Kidney (tissue), 13 donors: ENCODE measurements at regions not wholly inside any gene's neighbourhood (a gene's known extent, or its start where the extent isn't known, plus 50 kb on each side); places are given as distances from the start of the nearest gene placed in this dataset.

Experiments
- DNase-seq, 5 donors: peaks; one replicate each; pipeline ENCODE4 v3.0.0-alpha.2; 2013 to 2020
- FAIRE-seq: peaks from 2 replicates; lab custom pipeline; 2012; peaks lifted over from hg19 to GRCh38; lab: Jason Lieb, UNC
- H3K27ac ChIP-seq, 2 donors: one replicate each; pipeline ENCODE4 v1.7.0; 2013; ENCODE audit warnings: low read depth in 2 of 2, low read length in 2 of 2, inconsistent platforms in 1 of 2
- H3K27me3 ChIP-seq: one replicate; pipeline ENCODE4 v1.7.1; 2013; ENCODE audit warnings: low read length, inconsistent platforms; ENCODE audit not compliant: control insufficient read depth, insufficient read depth
- H3K36me3 ChIP-seq, 3 donors: one replicate each; pipeline versions ENCODE4 v1.7.0 to v1.7.1; 2013; ENCODE audit warnings: low read length in 3 of 3, control low read depth in 1 of 3, inconsistent platforms in 1 of 3; ENCODE audit not compliant: insufficient read depth in 3 of 3, control insufficient read depth in 2 of 3
- H3K4me1 ChIP-seq, 3 donors: one replicate each; pipeline versions ENCODE4 v1.7.0 to v1.7.1; 2013; ENCODE audit warnings: low read length in 3 of 3, inconsistent platforms in 1 of 3, low read depth in 1 of 3; ENCODE audit not compliant: control insufficient read depth in 2 of 3, insufficient read depth in 2 of 3
- H3K4me3 ChIP-seq, 3 donors: one replicate each; pipeline versions ENCODE4 v1.7.0 to v1.8.1; 2013; ENCODE audit warnings: low read length in 3 of 3, control low read depth in 1 of 3, inconsistent platforms in 1 of 3
- H3K9ac ChIP-seq, 3 donors: one replicate each; pipeline versions ENCODE4 v1.7.0 to v1.7.1; 2013; ENCODE audit warnings: low read length in 3 of 3, control low read depth in 1 of 3, inconsistent platforms in 1 of 3
- H3K9me3 ChIP-seq, 3 donors: one replicate each; pipeline versions ENCODE4 v1.7.0 to v1.7.1; 2013; ENCODE audit warnings: low read length in 3 of 3, control low read depth in 1 of 3, inconsistent platforms in 1 of 3; ENCODE audit not compliant: control insufficient read depth in 2 of 3, insufficient read depth in 1 of 3
- intact Hi-C: fragments of 100-400 bp; cut with DNase I; formaldehyde crosslinking; loops from one replicate; pipeline ENCODE4 v1.11.1; 2022
- TF ChIP-seq, protein P1 (sequence below): IDR thresholded peaks from 3 replicates; pipeline ENCODE4 v1.5.1; 2012; ENCODE audit warnings: mild to moderate bottlenecking, moderate library complexity, borderline replicate concordance; ENCODE audit not compliant: insufficient read depth; ENCODE audit errors: extremely low read depth
- donor health status: control.
- donor health status: control.
- donor health status: control.
- donor health status: control.
- donor health status: control.
- donor health status: DM: yes; HTN: yes; CAD: no.
- donor health status: Normal renal cell carcinoma (clear cell type).

DNA sequence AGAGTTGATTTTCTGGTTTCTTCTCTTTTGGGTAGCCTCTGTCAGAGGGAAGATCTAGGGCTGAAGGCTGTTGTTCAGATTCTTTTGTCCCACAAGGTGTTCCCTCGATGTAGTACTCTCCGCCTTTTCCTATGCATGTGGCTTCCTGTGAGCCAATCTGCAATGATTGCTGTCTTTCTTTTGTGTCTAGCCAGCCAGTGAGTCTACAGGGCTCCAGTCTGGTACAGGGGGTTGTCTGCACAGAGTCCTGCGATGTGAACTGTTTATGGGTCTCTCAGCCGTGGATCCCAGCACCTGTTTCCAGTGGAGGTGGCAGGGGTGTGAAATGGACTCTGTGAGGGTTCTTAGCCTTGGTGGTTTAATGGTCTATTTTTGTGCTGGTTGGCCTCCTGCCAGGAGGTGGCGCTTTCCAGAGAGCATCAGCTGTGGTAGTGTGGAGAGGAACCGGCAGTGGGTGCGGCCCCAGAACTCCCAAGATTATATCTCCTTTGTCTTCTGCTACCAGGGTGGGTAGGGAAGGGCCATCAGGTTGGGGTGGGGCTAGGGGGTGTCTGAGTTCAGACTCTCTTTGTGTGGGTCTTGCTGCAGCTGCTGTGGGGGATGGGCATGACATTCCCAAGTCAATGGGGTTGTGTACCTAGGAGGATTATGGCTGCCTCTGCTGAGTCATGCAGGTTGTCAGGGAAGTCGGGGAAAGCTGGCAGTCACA, 81.3 kb upstream of the C21orf91 start:
- no peaks in the 10 kb centered on the region for H3K4me1 ChIP-seq
- H3K4me3 ChIP-seq, result no peak overlapping the region
- no peak overlapping the region for H3K9ac ChIP-seq
- FAIRE-seq (no peak), DNase-seq (no peak)
- TF ChIP-seq, protein P1, sequence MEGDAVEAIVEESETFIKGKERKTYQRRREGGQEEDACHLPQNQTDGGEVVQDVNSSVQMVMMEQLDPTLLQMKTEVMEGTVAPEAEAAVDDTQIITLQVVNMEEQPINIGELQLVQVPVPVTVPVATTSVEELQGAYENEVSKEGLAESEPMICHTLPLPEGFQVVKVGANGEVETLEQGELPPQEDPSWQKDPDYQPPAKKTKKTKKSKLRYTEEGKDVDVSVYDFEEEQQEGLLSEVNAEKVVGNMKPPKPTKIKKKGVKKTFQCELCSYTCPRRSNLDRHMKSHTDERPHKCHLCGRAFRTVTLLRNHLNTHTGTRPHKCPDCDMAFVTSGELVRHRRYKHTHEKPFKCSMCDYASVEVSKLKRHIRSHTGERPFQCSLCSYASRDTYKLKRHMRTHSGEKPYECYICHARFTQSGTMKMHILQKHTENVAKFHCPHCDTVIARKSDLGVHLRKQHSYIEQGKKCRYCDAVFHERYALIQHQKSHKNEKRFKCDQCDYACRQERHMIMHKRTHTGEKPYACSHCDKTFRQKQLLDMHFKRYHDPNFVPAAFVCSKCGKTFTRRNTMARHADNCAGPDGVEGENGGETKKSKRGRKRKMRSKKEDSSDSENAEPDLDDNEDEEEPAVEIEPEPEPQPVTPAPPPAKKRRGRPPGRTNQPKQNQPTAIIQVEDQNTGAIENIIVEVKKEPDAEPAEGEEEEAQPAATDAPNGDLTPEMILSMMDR, result no peak
- intact Hi-C loops, result no loop called here
- no peak overlapping the region for H3K27ac ChIP-seq
- H3K36me3 ChIP-seq, result no peaks in the 10 kb centered on the region
- H3K9me3 ChIP-seq, result no peaks in the 10 kb centered on the region
- no peaks in the 10 kb centered on the region for H3K27me3 ChIP-seq

DNA sequence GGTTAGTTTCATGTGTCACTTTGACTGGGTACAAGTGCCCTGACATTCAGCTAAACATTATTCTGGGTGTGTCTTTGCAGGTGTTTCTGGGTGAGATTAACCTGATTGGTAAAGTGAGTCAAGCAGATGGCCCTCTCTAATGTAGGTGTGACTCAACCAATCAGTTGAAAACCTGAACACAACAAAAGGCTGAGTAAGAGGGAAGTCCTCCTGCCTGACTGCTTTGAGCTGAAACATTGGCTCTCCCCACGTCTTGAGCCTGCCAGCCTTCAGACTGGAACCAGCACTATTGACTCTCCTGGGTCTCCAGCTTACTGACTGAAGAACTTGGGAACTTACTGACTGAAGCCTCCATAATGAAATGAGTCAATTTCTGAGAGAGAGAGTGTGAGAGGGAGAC, 70.0 kb upstream of the C21orf91 start:
- DNase-seq (no peak), FAIRE-seq (no peak)
- Histone ChIP-seq H3K4me1 (no peaks in the 10 kb centered on the region), H3K27me3 (no peaks in the 10 kb centered on the region), H3K36me3 (no peaks in the 10 kb centered on the region), H3K27ac (no peak overlapping the region), H3K9me3 (no peaks in the 10 kb centered on the region), H3K4me3 (no peak overlapping the region), H3K9ac (no peak overlapping the region)
- intact Hi-C loops, result no loop called here
- TF ChIP-seq, protein P1, result no peak

DNA sequence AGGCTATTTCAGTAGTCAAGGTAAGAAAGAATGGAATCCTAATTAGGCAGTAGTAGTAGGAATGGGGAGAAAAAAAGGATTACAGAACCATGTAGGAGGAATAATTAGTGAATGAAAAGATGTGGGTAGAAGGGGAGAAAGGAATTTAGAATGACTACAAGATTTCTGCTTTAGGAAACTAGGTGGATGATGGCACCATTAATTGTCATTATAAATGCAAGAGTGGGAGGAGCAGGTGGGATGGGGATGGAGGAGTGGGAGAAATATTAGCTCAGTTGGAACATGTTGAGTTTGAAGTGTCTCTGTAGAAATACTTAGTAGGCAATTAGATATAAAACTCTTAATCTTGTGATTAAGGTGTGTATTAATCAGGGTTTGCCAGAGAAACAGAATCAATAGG, 50.0 kb upstream of the C21orf91 start:
- H3K4me3 ChIP-seq, result no peak overlapping the region
- H3K4me1 ChIP-seq, result no peaks in the 10 kb centered on the region
- no peaks in the 10 kb centered on the region for H3K9me3 ChIP-seq
- H3K27ac ChIP-seq, result no peak overlapping the region
- H3K9ac ChIP-seq, result no peak overlapping the region
- TF ChIP-seq, protein P1, result no peak
- H3K27me3 ChIP-seq, result no peaks in the 10 kb centered on the region
- intact Hi-C loops, result no loop called here
- DNase-seq (no peak), FAIRE-seq (no peak)
- H3K36me3 ChIP-seq, result no peaks in the 10 kb centered on the region
